ENCODE measurements at regions not wholly inside any gene's neighbourhood (a gene's known extent, or its start where the extent isn't known, plus 50 kb on each side); places are given as distances from the start of the nearest gene placed in this dataset.

GRCh38 chr2:236972491-236973342, 113.0 kb upstream of the COPS8 start:
- DNase-seq (ENCODE audit: low spot score) = no peak

- DNase-seq (ENCODE audit: low spot score) = no peak
Measured at GRCh38 chr2:236973343-236973980, 112.2 kb upstream of the COPS8 start.

- no peak for DNase-seq (ENCODE audit: low spot score)
Measured at GRCh38 chr2:236974148-236974547, 111.5 kb upstream of the COPS8 start.

- no peak for DNase-seq (ENCODE audit: low spot score)
Measured at GRCh38 chr2:236974752-236975151, 110.9 kb upstream of the COPS8 start.

- no peak for DNase-seq (ENCODE audit: low spot score)
Measured at GRCh38 chr2:236975766-236976165, 109.9 kb upstream of the COPS8 start.

- DNase-seq (ENCODE audit: low spot score) = no peak
Measured at GRCh38 chr2:236976266-236977062, 109.2 kb upstream of the COPS8 start.

- DNase-seq (ENCODE audit: low spot score) = no peak
Measured at GRCh38 chr2:236977063-236977851, 108.4 kb upstream of the COPS8 start.

GRCh38 chr2:236977852-236978398, 107.8 kb upstream of the COPS8 start:
- no peak for DNase-seq (ENCODE audit: low spot score)

- DNase-seq (ENCODE audit: low spot score) = no peak
Measured at GRCh38 chr2:236979664-236980063, 106.0 kb upstream of the COPS8 start.

- DNase-seq (ENCODE audit: low spot score) = no peak
Measured at GRCh38 chr2:236980961-236981360, 104.7 kb upstream of the COPS8 start.

GRCh38 chr2:236981701-236982485, 103.8 kb upstream of the COPS8 start:
- no peak for DNase-seq (ENCODE audit: low spot score)

GRCh38 chr2:236982693-236983455, 102.8 kb upstream of the COPS8 start:
- DNase-seq (ENCODE audit: low spot score) = no peak

GRCh38 chr2:236984046-236984445, 101.6 kb upstream of the COPS8 start:
- no peak for DNase-seq (ENCODE audit: low spot score)

GRCh38 chr2:236985761-236986339, 99.8 kb upstream of the COPS8 start:
- DNase-seq (ENCODE audit: low spot score) = no peak

GRCh38 chr2:236986524-236987330, 99.0 kb upstream of the COPS8 start:
- peak; percentile 3 for DNase-seq (ENCODE audit: low spot score)

GRCh38 chr2:236988216-236988615, 97.5 kb upstream of the COPS8 start:
- no peak for DNase-seq (ENCODE audit: low spot score)

- no peak for DNase-seq (ENCODE audit: low spot score)
Measured at GRCh38 chr2:236988690-236989624, 96.7 kb upstream of the COPS8 start.

- no peak for DNase-seq (ENCODE audit: low spot score)
Measured at GRCh38 chr2:236990552-236990951, 95.1 kb upstream of the COPS8 start.

Measured in cerebellar cortex (tissue), 1 donor.